Osteoblast (primary cell): ENCODE measurements at regions not wholly inside any gene's neighbourhood (a gene's known extent, or its start where the extent isn't known, plus 50 kb on each side); places are given as distances from the start of the nearest gene placed in this dataset.
A peak's percentile ranks its signal among the peaks of the same experiment; 100 is the strongest.

Source experiments
- DNase-seq: peaks from one replicate; pipeline ENCODE4 v3.0.0; 2011; ENCODE audit warnings: low spot score, mixed read lengths; ENCODE audit not compliant: insufficient read length; ENCODE audit errors: missing footprints
- H2AFZ ChIP-seq: 2 replicates; pipeline ENCODE4 v1.6.0; 2011; ENCODE audit warnings: mild to moderate bottlenecking, low read length
- H3K27ac ChIP-seq: 2 replicates; pipeline ENCODE4 v1.5.1; 2011; ENCODE audit warnings: mild to moderate bottlenecking, low read depth, low read length, moderate library complexity
- H3K27me3 ChIP-seq: 2 replicates; pipeline ENCODE4 v1.6.0; 2012; ENCODE audit warnings: mild to moderate bottlenecking, control low read depth, inconsistent platforms, low read length, moderate library complexity; ENCODE audit not compliant: insufficient read depth
- H3K36me3 ChIP-seq: 2 replicates; pipeline ENCODE4 v1.5.1; 2011; ENCODE audit warnings: mild to moderate bottlenecking, low read length, control low read depth, moderate library complexity; ENCODE audit not compliant: insufficient read depth
- H3K4me1 ChIP-seq: 2 replicates; pipeline ENCODE4 v1.5.1; 2011; ENCODE audit warnings: mild to moderate bottlenecking, low read length, control low read depth, moderate library complexity; ENCODE audit not compliant: insufficient read depth
- H3K4me2 ChIP-seq: 2 replicates; pipeline ENCODE4 v1.6.0; 2011; ENCODE audit warnings: mild to moderate bottlenecking, low read length; ENCODE audit not compliant: insufficient read depth
- H3K4me3 ChIP-seq: fragments of 200-600 bp; sonication (generic); 3 replicates; pipeline ENCODE4 v1.5.1; 2012; ENCODE audit warnings: mild to moderate bottlenecking, low read length, inconsistent platforms; ENCODE audit not compliant: insufficient read depth
- H3K79me2 ChIP-seq: 2 replicates; pipeline ENCODE4 v1.6.0; 2012; ENCODE audit warnings: mild to moderate bottlenecking, low read length, control low read depth, inconsistent platforms; ENCODE audit not compliant: insufficient read depth
- H3K9me3 ChIP-seq: 2 replicates; pipeline ENCODE4 v1.5.1; 2011; ENCODE audit warnings: low read depth, low read length, control low read depth
- H4K20me1 ChIP-seq: 2 replicates; pipeline ENCODE4 v1.6.0; 2012; ENCODE audit warnings: mild to moderate bottlenecking, low read length, control low read depth; ENCODE audit not compliant: insufficient read depth
- CTCF ChIP-seq: IDR thresholded peaks from 2 replicates; pipeline ENCODE4 v1.5.1; 2011; ENCODE audit warnings: mild to moderate bottlenecking, low read depth, low read length, moderate library complexity; ENCODE audit errors: extremely low read depth

- TF ChIP-seq CTCF, result no peak
- Histone ChIP-seq H3K79me2 (no peaks in the 10 kb centered on the region), H3K9me3 (no peaks in the 10 kb centered on the region), H3K36me3 (no peaks in the 10 kb centered on the region), H2AFZ (no peak overlapping the region), H3K4me2 (no peak overlapping the region), H3K27ac (no peak overlapping the region), H3K4me3 (no peak overlapping the region), H4K20me1 (no peaks in the 10 kb centered on the region), H3K4me1 (no peaks in the 10 kb centered on the region), H3K27me3 (no peaks in the 10 kb centered on the region)
- no peak for DNase-seq
These were observed 134.0 kb upstream of the SYN3 start for GRCh38 chr22:33192156-33192555.

- Histone ChIP-seq H3K27ac (no peak overlapping the region), H3K9me3 (no peaks in the 10 kb centered on the region), H3K4me2 (no peak overlapping the region), H3K27me3 (no peaks in the 10 kb centered on the region), H2AFZ (no peak overlapping the region), H3K79me2 (no peaks in the 10 kb centered on the region), H4K20me1 (no peaks in the 10 kb centered on the region), H3K4me1 (no peaks in the 10 kb centered on the region), H3K4me3 (no peak overlapping the region), H3K36me3 (no peaks in the 10 kb centered on the region)
- DNase-seq, result peak; percentile 1
- no peak for TF ChIP-seq CTCF
These were observed 130.1 kb upstream of the SYN3 start for GRCh38 chr22:33188326-33188725.

GRCh38 chr22:33186816-33187215 lies 128.6 kb upstream of the SYN3 start:
- no peak for DNase-seq
- H3K4me3 ChIP-seq, result no peak overlapping the region
- no peak overlapping the region for H3K27ac ChIP-seq
- no peak overlapping the region for H2AFZ ChIP-seq
- H3K79me2 ChIP-seq, result no peaks in the 10 kb centered on the region
- no peaks in the 10 kb centered on the region for H3K9me3 ChIP-seq
- no peaks in the 10 kb centered on the region for H3K4me1 ChIP-seq
- no peaks in the 10 kb centered on the region for H3K36me3 ChIP-seq
- TF ChIP-seq CTCF, result no peak
- H4K20me1 ChIP-seq, result no peaks in the 10 kb centered on the region
- H3K27me3 ChIP-seq, result no peaks in the 10 kb centered on the region
- no peak overlapping the region for H3K4me2 ChIP-seq

- Histone ChIP-seq H3K27ac (no peak overlapping the region), H2AFZ (no peak overlapping the region), H3K4me3 (no peak overlapping the region), H3K9me3 (no peaks in the 10 kb centered on the region), H3K27me3 (no peaks in the 10 kb centered on the region), H3K36me3 (no peaks in the 10 kb centered on the region), H3K79me2 (no peaks in the 10 kb centered on the region), H3K4me1 (no peaks in the 10 kb centered on the region), H3K4me2 (no peak overlapping the region), H4K20me1 (no peaks in the 10 kb centered on the region)
- no peak for TF ChIP-seq CTCF
- no peak for DNase-seq
These were observed 122.2 kb upstream of the SYN3 start for GRCh38 chr22:33180356-33180755.
